CD14-positive monocyte (primary cell): ENCODE measurements at regions not wholly inside any gene's neighbourhood (a gene's known extent, or its start where the extent isn't known, plus 50 kb on each side); places are given as distances from the start of the nearest gene placed in this dataset.

Experiments used
- DNase-seq, 3 donors: peaks; one replicate each; pipeline ENCODE4 v3.0.0-alpha.2; 2011 to 2022
- H2AFZ ChIP-seq: 2 replicates; pipeline ENCODE4 v1.6.0; 2012; ENCODE audit warnings: mild to moderate bottlenecking, low read depth, low read length, inconsistent platforms; ENCODE audit not compliant: insufficient read depth, poor library complexity, severe bottlenecking
- H3K27ac ChIP-seq, 2 donors: 1 replicate in 1 of 2; 2 replicates in 1 of 2; pipeline ENCODE4 v1.5.1; 2012 to 2013; ENCODE audit warnings: low read length in 2 of 2, control low read depth in 1 of 2, inconsistent platforms in 1 of 2, low read depth in 1 of 2, mild to moderate bottlenecking in 1 of 2
- H3K27me3 ChIP-seq, 2 donors: one replicate each; pipeline versions ENCODE4 v1.6.0 to v1.6.1; 2011 to 2013; ENCODE audit warnings: low read length in 2 of 2; ENCODE audit not compliant: control insufficient read depth in 2 of 2, insufficient read depth in 2 of 2
- H3K36me3 ChIP-seq, 2 donors: replicated peaks in 1 of 2; 1 replicate in 1 of 2; 2 replicates in 1 of 2; pipeline versions ENCODE4 v1.5.1 to v1.6.1; 2012 to 2013; ENCODE audit warnings: low read length in 2 of 2, control low read depth in 1 of 2, inconsistent platforms in 1 of 2, mild to moderate bottlenecking in 1 of 2; ENCODE audit not compliant: insufficient read depth in 2 of 2, control insufficient read depth in 1 of 2
- H3K4me1 ChIP-seq, 2 donors: 1 replicate in 1 of 2; 2 replicates in 1 of 2; pipeline versions ENCODE4 v1.5.1 to v1.6.1; 2012 to 2013; ENCODE audit warnings: low read length in 2 of 2, control low read depth in 1 of 2, inconsistent platforms in 1 of 2, mild to moderate bottlenecking in 1 of 2, moderate library complexity in 1 of 2; ENCODE audit not compliant: insufficient read depth in 2 of 2, control insufficient read depth in 1 of 2
- H3K4me2 ChIP-seq: replicated peaks from 2 replicates; pipeline ENCODE3; 2012; ENCODE audit warnings: low read length, moderate library complexity, mild to moderate bottlenecking; ENCODE audit not compliant: poor library complexity, severe bottlenecking; ENCODE audit errors: extremely low read depth
- H3K4me3 ChIP-seq, 3 experiments: fragments of 200-600 bp in 1 of 3; sonication (generic) in 1 of 3; replicated peaks in 1 of 3; 1 replicate in 2 of 3; 2 replicates in 1 of 3; pipeline ENCODE4 v1.5.1; 2011 to 2013; ENCODE audit warnings: low read length in 3 of 3, mild to moderate bottlenecking in 3 of 3, control low read depth in 2 of 3, low read depth in 2 of 3, inconsistent platforms in 1 of 3, moderate library complexity in 1 of 3
- H3K79me2 ChIP-seq: 2 replicates; pipeline ENCODE4 v1.6.0; 2012; ENCODE audit warnings: mild to moderate bottlenecking, control low read depth, inconsistent platforms, low read length, moderate library complexity; ENCODE audit not compliant: insufficient read depth
- H3K9ac ChIP-seq: 2 replicates; pipeline ENCODE4 v1.6.0; 2017; ENCODE audit warnings: low read length, mild to moderate bottlenecking; ENCODE audit not compliant: insufficient read depth, poor library complexity, severe bottlenecking
- H3K9me3 ChIP-seq, 2 donors: replicated peaks in 1 of 2; 1 replicate in 1 of 2; 2 replicates in 1 of 2; pipeline versions ENCODE4 v1.5.1 to v1.6.1; 2012 to 2013; ENCODE audit warnings: low read length in 2 of 2, control low read depth in 1 of 2; ENCODE audit not compliant: control insufficient read depth in 1 of 2, insufficient read depth in 1 of 2
- H4K20me1 ChIP-seq: 2 replicates; pipeline ENCODE4 v1.6.0; 2012; ENCODE audit warnings: mild to moderate bottlenecking, low read length, control low read depth, moderate library complexity; ENCODE audit not compliant: insufficient read depth
- H3K27ac Mint-ChIP-seq, 7 donors: one replicate each; pipeline ENCODE4 v1.8.0; 2020; ENCODE audit warnings: mild to moderate bottlenecking in 7 of 7, mixed read lengths in 7 of 7, moderate library complexity in 6 of 7, inconsistent platforms in 2 of 7
- H3K27me3 Mint-ChIP-seq, 3 donors: one replicate each; pipeline ENCODE4 v1.8.0; 2021 to 2022; ENCODE audit warnings: low read depth in 3 of 3, mild to moderate bottlenecking in 3 of 3, mixed read lengths in 3 of 3, moderate library complexity in 3 of 3, inconsistent platforms in 1 of 3
- H3K36me3 Mint-ChIP-seq, 2 donors: one replicate each; pipeline ENCODE4 v1.8.0; 2020; ENCODE audit warnings: mixed read lengths in 2 of 2, inconsistent platforms in 1 of 2, mild to moderate bottlenecking in 1 of 2
- H3K4me1 Mint-ChIP-seq: one replicate; pipeline ENCODE4 v1.8.0; 2020; ENCODE audit warnings: mild to moderate bottlenecking, mixed read lengths
- H3K4me3 Mint-ChIP-seq, 2 donors: one replicate each; pipeline ENCODE4 v1.8.0; 2020; ENCODE audit warnings: mild to moderate bottlenecking in 2 of 2, mixed read lengths in 2 of 2, moderate library complexity in 1 of 2
- H3K9me3 Mint-ChIP-seq, 7 donors: one replicate each; pipeline ENCODE4 v1.8.0; 2020 to 2022; ENCODE audit warnings: mixed read lengths in 7 of 7, mild to moderate bottlenecking in 6 of 7, moderate library complexity in 6 of 7, inconsistent platforms in 2 of 7
- WGBS: methylation state at CpG from one replicate; pipeline ENCODE4 v1.1.5; 2013; ENCODE audit warnings: missing lambda C conversion rate; ENCODE audit not compliant: insufficient coverage; 5-methylcytosine and 5-hydroxymethylcytosine counted together
- intact Hi-C, 2 donors: fragments of 100-400 bp; cut with micrococcal nuclease; formaldehyde crosslinking; loops; one replicate each; pipeline versions ENCODE4 v1.15.0 to v1.15.1; 2023
- TF ChIP-seq, protein P1 (sequence below): fragments of 200-600 bp; IDR thresholded peaks from one replicate; pipeline ENCODE4 v1.8.0; 2022; ENCODE audit warnings: antibody characterized with exemption, mild to moderate bottlenecking

DNA sequence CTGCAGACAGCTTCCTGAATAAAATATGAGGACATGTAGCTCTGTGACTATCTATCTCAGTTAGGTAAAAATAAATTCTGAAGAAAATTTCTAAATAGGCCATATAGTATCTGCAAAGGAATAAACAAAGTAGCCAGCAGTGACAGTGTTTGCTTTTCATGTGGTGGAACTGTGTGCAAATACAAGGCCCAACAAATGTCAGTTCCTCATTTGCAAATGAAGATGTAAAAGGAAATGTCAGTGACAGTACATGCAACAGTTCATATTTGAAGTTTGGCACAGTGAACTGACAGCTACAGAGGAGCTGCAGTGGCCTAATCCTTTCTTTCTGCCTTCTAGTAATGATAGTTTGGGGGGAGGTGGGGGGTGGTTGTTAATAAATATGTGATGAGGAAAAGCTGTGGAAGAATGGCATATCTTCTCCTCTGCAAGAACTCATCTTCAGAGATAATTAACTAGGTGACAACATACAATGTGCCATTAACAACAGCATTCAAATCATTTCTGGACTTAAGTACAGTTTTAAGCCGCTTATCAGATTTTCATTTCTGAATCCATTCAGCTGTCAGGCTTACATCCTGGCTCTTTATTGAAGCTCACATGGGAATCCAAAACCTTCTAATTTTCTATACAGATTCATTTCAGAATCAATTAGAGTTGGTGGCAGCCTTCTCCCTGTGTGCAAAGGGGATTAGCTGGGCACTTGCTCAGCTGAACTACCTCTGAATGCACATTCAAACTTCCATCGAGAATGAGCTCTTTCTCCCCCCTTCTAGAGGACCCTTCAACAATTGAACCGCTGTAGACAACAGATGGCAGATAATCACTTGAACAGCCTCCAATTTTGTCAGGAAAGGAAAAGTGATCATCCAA lies 1059.0 kb upstream of the EPHA7 start:
- no peak overlapping the region for H3K27ac Mint-ChIP-seq
- DNase-seq, result no peak
- H4K20me1 ChIP-seq, result no peaks in the 10 kb centered on the region
- no peak overlapping the region for H3K9ac ChIP-seq
- H3K27ac ChIP-seq, result no peak overlapping the region
- no peaks in the 10 kb centered on the region for H3K79me2 ChIP-seq
- H3K36me3 Mint-ChIP-seq, result no peaks in the 10 kb centered on the region
- no peaks in the 10 kb centered on the region for H3K4me1 Mint-ChIP-seq
- H3K27me3 Mint-ChIP-seq, result no peaks in the 10 kb centered on the region
- H3K9me3 ChIP-seq, result peaks cover 0 to 10% of the 10 kb centered on the region in 2 donors
- no peak overlapping the region for H3K4me2 ChIP-seq
- 86% methylated on average over 3 of the region's 3 CpGs for WGBS
- intact Hi-C loops, result no loop called here
- no peaks in the 10 kb centered on the region for H3K4me1 ChIP-seq
- H3K4me3 Mint-ChIP-seq, result no peak overlapping the region
- H3K9me3 Mint-ChIP-seq, result peaks cover 0 to 6% (median 0%) of the 10 kb centered on the region in 7 donors
- TF ChIP-seq, protein P1, sequence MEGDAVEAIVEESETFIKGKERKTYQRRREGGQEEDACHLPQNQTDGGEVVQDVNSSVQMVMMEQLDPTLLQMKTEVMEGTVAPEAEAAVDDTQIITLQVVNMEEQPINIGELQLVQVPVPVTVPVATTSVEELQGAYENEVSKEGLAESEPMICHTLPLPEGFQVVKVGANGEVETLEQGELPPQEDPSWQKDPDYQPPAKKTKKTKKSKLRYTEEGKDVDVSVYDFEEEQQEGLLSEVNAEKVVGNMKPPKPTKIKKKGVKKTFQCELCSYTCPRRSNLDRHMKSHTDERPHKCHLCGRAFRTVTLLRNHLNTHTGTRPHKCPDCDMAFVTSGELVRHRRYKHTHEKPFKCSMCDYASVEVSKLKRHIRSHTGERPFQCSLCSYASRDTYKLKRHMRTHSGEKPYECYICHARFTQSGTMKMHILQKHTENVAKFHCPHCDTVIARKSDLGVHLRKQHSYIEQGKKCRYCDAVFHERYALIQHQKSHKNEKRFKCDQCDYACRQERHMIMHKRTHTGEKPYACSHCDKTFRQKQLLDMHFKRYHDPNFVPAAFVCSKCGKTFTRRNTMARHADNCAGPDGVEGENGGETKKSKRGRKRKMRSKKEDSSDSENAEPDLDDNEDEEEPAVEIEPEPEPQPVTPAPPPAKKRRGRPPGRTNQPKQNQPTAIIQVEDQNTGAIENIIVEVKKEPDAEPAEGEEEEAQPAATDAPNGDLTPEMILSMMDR, result no peak
- H3K4me3 ChIP-seq, result no peak overlapping the region
- H3K27me3 ChIP-seq, result no peaks in the 10 kb centered on the region
- no peaks in the 10 kb centered on the region for H3K36me3 ChIP-seq
- no peak overlapping the region for H2AFZ ChIP-seq

DNA sequence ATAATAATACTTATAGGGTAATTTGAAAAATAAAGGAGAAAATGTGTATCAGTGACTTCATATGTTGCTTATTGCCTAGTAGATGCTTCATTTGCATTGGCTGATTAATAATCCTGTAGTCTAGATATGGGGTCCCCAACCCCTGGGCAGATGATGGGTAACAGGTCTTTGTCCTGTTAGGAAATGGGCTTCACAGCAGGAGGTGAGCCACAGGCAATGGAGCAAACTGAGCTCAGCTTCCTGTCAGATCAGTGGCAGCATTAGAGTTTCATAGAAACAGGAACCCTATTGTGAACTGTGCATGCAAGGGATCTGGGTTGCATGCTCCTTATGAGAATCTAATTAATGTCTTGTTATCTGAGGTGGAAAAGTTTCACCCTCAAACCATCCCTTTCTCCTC lies 1049.5 kb upstream of the EPHA7 start:
- Histone ChIP-seq H3K4me3 (no peak overlapping the region), H3K4me1 (no peaks in the 10 kb centered on the region), H2AFZ (no peak overlapping the region), H3K4me2 (no peak overlapping the region), H3K27ac (no peak overlapping the region), H3K27me3 (no peaks in the 10 kb centered on the region), H3K79me2 (no peaks in the 10 kb centered on the region), H3K9ac (no peak overlapping the region), H4K20me1 (no peaks in the 10 kb centered on the region), H3K9me3 (no peaks in the 10 kb centered on the region), H3K36me3 (no peaks in the 10 kb centered on the region)
- intact Hi-C loops, result no loop called here
- TF ChIP-seq, protein P1, result no peak
- H3K27me3 Mint-ChIP-seq, result no peaks in the 10 kb centered on the region
- no peaks in the 10 kb centered on the region for H3K4me1 Mint-ChIP-seq
- no peaks in the 10 kb centered on the region for H3K36me3 Mint-ChIP-seq
- H3K9me3 Mint-ChIP-seq, result no peaks in the 10 kb centered on the region
- no peak for DNase-seq
- H3K27ac Mint-ChIP-seq, result no peak overlapping the region
- no peak overlapping the region for H3K4me3 Mint-ChIP-seq
